Activated CD8-positive, alpha-beta memory T cell treated with anti-CD3 and anti-CD28 coated beads, Interleukin-2, amount 50 U/mL, for 4 hours (primary cell): ENCODE measurements at regions not wholly inside any gene's neighbourhood (a gene's known extent, or its start where the extent isn't known, plus 50 kb on each side); places are given as distances from the start of the nearest gene placed in this dataset.

Experiments
- DNase-seq: peaks from one replicate; pipeline ENCODE4 v3.0.0-alpha.2; 2020

DNA sequence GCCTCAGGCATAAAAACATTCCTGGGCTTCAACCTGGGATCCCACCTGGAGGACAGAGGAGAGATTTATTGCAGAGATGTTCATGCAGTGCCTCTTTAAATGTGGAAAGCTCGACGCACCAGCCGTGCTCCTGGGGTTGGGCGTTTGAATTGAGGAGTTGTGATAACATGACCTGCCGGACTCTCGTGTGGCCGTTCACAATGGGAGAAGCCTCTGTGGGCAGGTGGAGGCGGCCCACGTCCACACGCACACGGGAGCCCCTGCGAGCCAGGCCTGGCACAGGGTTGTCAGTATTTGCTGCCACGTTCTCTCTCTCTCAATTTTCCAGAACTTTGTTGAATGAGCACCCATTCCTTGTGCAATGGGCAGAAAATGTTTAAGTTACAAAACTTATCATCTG is 58.3 kb upstream of the PPARA start:
- no peak for DNase-seq

DNA sequence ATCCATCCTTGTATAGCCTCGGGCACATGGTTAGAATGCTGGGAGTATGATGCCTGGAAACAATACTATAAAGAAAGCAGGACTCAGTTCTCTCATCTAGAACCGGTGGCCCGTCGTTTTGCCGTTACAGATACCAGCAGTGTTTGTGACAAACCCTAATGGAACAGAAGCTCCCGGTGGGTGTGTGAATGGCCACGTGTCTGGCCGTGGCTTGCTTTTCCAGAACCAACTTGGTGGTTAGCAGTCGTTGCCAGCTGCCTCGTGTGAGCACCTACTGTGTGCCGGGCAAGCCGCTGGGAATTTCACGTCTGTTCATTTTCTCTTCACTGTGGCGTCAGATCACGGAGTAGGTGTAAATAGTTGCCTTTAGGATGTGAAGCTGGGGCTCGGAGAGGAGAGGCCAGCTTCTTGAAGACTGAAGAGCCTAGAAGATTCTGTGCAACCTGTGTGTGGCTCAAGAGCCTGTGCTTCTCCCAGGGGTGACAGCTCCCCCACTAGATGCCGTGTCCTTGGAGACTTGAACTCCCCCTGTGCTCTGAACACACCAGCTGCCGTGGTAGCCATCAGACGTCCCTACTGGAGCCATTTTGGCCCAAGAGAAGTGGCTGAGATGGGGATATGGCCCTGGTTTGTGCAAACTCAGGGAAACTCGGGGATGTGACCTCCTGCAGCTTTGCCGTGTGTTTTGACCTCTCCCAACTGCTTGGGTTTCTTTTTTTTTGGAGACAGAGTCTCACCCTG is 57.5 kb upstream of the PPARA start:
- DNase-seq: no peak

DNA sequence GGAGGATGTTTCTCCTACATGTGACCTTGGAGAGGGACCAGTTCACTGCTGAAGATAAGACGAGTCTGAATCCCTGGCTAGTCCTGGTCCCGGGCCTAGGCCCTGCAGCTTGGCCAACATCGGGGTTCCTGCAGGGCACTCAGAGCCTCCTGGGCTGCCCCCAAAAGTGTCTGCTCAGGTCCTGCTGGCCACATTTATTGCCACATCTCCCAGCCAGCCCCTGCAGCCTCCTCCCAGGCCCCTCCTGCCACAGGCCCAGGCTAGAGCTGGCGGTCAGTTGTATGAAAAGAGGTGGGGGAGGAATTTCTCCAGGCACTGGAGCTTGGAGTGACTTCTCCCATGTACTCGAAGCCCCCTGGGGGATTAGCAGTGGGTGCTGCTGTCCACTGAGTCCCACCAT is 56.5 kb upstream of the PPARA start:
- no peak for DNase-seq

DNA sequence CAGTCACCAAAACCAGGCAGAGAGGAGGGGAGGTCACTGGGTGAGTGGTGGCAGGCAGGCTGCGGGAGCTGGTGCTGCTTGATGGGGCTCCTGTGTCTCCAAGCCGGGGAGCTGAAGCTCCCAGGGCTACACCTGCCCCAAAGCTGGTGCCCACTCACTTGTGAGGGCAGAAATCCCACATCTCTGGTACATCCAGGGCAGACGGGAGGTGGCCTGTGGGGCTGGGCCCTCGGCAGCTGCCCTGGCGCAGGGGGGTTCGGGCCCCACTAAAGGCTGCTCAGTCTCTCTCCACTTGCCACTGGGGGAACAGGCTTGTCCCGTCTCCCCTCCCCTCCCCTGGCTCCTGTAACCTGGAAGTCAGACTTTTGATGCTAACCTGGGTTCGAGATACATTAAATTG is 55.6 kb upstream of the PPARA start:
- no peak for DNase-seq

DNA sequence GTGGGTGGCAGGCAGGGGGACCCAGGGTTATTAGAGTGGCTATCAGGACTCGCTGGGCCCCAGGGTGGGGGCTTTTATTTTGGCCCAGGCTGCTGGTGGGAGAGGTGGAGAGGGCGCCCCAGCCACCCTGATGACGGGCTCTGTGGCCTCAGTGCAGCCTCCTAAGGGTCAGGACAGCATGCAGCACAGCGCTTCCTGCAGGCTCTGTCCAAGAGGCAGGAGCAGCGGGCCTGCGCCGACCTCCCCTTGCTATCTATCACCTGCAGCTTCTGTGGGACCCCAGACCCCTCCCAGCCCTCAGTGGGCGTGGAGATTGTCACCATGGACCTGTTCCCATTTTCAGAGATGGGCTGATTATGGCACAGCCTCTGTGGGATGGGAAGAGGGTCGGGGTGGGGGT is 54.3 kb upstream of the PPARA start:
- DNase-seq: no peak

DNA sequence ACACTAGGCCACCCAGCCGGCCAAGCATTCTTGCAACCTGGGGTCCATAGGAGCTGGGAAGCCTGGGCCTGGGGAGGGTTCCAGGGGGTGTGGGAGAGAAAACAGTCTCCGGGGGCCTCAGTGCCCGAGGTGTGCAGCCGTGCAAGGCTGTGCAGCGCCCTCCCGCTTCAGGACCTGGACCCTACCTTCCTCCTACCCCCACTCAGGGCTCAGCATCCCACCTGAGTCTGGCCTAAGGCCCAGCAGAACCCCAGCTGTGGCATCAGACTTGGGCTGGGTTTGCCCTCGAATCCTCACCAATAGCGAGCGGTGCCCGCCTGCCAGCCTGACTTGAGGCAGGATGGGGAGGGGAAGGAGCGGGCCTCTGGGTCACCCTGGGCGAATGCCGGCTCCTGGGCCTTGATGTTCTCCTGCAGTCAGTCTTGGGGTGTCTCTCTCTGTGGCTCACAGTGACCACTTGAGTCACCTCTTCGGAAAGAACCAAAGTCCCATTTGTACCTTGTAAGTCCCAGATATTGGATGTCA is 53.6 kb upstream of the PPARA start:
- no peak for DNase-seq

DNA sequence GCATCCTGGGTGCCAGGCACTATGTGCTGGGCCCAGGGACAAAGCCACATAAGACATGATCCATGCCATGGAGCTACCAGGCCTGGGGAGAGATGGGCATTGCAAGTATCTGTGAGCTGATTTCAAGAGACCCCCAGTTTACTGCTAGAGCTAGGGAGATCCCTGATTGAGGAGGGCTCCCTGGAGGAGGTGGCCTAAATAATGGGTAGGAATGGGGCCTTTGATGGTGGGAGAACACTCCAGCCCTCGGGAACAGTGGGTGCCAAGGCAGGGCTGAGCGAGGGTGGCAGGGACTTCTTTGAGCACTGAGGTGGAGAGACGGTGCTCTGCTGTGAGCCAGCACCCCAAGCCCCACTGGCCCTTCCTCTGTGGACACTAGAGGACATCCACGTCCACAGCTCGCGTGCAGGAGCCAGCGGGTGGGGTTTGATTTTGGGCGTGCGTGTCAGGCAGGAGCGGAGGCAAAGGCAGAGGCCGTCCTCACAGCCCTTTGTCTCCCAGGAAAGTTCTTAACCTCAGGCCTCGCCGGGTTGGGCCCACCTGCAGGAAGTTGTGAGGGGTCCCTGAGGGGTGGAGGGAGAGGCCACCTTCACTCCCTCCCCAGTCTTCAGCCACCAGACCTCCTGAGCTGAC is 52.9 kb upstream of the PPARA start:
- no peak for DNase-seq

DNA sequence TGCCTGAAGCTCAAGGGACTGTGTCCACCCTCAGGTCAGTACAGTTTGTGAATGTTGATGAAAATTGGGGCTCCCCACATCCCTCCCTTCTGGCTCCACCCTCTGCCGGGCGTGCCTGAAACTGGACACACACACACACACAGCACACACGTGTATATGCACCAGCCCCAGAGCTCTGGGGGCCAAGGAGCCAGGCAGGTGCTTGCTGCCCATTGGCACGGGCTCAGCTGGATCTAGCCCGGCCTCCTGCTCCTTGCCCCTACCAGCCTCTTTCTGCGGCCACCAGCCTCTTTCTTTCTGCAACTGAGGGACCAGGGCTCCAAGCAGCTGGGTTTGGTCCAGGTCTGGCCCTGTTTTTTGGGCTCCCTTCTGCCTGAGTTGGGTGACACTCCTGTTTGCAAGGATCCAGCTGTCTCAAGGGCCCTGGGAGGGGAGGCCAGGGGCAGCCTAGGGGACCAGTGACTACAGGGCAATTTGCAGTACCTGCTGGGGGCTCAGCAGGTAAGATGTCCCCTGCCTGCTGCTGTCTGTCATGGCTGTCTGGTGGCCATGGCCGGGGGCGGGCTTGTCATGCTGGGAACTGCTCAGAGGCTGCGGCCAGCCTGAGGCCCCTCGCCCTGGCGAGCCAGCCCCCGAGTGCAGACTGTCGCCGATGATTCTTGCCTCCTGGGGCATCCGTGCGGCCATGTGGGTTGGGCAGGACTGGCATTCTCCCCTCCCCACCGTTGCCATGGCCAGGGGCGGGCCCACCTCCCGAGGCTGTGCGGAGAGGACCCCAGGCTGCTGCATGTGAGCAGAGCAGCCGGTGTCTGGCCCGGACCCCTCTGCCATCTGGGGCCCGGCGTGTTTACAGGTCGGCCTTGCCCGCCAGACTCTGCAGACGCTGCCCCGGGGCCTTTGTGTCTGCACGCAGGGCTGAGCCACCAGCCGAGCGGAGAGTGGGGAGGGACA is 51.5 kb upstream of the PPARA start:
- DNase-seq: no peak

DNA sequence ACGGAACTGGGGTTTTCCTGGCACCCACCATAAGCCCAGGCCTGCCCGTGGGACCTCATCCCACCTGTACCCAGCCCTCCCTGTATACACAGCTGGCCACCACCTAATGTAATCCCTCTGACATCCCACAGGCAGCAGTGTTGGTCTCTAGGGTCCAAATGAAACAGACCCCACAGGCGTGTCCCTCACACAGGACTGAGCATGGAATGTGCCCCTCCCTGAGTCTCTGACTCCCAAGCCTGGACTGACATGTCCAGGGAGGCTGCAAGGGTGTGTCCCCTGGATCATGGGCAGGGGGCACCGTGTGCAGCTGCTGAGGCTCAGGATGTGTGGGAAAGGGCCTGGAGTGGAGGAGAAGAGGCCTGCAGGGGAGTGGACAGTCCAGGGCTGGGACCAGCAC is 50.6 kb upstream of the PPARA start:
- DNase-seq: no peak

DNA sequence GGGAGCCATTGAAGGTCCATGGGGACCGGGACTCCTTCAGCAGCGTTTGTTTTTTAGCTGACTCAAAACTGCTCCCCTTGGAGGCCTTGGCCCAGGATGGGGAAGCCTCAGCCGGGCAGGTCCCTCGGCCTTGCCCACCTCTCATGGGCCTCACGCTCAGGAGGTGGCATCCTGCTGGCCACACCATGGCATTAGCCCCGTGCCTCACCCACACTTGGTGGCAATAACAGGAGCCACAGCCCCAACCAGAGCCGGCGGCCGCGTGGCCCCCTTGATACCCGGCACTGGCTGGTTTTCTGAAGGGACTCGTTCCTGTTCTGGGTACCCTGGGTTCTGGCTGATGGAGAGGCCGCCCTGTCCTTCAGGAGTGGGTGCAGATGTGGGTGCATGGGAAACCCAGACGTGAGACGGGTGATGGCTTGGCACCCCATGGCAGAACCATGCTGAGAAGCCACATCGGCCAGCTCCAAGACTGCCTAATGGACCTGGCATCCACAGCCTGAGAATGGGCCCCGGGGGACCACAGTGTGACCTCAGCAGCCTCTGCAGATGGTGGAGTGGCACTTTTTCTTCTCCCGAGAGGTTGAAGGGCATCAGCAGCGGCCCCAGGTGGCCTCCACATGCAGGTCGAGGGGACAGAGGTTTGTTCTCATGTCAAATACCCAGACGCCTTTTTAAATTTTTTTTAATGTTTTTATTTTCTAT is 49.8 kb upstream of the PPARA start:
- DNase-seq: no peak
